HG03196 (cell line): ENCODE measurements at regions not wholly inside any gene's neighbourhood (a gene's known extent, or its start where the extent isn't known, plus 50 kb on each side); places are given as distances from the start of the nearest gene placed in this dataset.
A peak's percentile ranks its signal among the peaks of the same experiment; 100 is the strongest.
"Not testable (repeated sequence)": the region's sequence is repeated elsewhere in the genome, so short reads cannot be mapped to it uniquely, and the experiment has no call there.

Experiments
- ATAC-seq: cut with Tn5 transposase; IDR thresholded peaks from one replicate; pipeline ENCODE4 v1.9.1; 2021; ENCODE audit not compliant: unreplicated experiment

DNA sequence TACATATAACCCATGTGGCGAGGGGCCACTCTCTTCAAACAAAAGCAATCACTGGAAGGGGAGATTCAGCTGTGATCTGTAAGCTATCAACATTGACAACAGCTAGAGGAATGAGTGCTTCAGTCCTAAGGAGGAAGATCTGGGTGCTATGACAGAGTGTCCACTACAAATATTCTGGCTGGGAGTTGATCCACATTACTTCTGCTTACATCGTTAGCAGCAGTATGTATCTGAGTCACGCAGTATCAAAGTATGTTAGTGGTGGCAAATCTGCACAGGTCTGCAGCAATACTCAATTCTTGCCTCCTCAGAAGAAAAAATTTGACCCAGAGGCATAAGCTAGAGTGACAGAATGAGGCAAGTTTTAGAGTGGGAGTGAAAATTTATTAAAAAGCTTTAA is 267.0 kb downstream of the PTH2R start:
- ATAC-seq = no peak

DNA sequence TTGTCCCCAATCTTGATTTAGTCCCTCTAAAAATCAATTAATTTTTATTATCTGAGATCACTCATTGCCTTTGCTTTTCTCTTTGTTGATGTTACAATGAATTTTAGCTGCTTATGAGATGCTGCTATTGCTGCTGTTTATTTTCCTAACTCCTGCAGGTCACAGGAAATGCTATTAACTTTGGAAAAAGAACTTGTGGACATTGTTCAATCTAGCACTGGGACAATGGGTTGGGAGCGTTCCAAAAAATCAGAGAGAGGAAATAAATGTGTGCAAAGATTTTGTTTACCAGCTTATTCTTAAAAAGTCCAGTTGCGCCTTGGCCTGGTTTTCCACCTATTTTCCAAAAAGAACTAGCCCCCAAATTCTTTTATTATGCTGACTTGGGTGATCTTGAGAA is 268.3 kb downstream of the PTH2R start:
- ATAC-seq = no peak

DNA sequence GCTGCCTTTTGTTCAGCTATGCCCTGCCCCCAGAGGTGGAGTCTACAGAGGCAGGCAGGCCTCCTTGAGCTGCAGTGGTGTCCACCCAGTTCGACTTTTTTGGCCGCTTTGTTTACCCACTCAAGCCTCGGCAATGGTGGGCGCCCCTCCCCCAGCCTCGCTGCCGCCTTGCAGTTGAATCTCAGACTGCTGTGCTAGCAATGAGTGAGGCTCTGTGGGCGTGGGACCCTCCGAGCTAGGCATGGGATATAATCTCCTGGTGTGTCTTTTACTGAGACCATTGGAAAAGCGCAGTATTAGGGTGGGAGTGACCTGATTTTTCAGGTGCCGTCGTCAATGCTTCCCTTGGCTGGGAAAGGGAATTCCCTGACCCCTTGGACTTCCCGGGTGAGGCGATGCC is 279.3 kb downstream of the PTH2R start:
- ATAC-seq = not testable (repeated sequence)

DNA sequence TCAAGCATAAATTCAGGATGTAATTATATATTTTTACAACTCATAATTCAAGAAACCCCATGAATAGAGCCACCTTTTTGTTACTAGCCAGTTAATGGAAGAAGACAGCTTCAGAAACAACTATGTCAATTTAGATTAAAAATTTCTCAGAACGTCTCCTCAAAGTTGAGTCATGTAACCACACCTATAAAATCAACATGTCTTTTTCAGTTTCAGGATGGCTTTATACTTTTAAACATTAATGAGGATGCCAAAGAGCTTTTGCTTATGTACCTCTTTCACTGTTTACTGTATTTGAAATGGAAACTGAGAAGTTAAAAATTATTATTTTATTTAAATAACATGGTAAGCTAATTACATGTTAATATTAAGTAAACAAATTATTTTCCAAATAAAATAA is 280.1 kb downstream of the PTH2R start:
- ATAC-seq = peak; percentile 91

DNA sequence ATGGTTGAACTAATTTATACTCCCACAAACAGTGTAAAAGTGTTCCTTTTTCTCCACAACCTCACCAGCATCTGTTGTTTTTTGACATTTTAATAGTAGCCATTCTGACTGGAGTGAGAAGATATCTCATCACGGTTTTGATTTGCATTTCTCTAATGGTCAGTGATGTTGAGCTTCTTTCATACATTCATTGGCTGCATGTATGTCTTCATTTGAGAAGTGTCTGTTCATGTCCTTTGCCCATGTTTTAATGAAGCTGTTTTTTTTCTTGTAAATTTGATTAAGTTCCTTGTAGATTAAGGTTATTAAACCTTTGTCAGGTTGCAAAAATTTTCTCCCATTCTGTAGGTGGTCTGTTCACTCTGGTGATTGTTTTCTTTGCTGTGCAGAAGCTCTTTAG is 281.1 kb downstream of the PTH2R start:
- ATAC-seq = not testable (repeated sequence)

DNA sequence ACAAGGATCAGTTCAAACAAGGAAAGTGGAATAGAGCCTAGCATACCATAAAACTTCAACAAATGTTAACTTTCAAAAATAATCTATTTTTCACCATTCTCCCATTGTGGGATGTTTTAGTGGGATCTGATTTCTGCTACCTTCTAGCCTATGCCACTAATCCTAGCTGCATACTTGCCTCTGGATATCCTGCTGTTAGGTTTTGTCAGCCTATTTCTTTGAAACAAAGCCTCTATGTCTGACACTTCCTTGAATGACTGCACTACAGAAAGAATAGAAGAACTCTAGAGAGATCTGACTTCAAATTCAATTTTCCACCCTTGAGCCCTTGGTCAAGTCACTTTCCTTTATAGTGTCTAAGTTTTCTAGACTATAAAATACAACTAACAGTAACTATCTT is 291.5 kb downstream of the PTH2R start:
- no peak for ATAC-seq

DNA sequence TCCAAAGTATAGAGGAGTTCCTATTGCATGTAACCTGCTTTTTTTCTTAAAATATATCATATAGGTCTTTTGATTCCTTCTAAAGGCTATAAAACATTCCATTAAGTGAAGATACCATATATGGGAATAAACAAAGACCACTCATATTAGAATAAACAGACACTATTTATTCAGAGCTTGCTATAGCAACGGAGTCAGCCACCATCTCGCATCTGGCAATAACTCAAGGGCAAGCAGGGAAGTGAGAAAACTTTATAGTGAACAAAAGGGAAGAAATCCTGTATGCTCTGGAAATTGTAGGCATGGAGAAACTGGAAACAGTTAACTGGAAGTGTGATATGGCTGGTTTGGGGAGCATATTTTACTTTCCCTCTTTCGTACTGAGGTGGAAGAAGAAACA is 301.9 kb downstream of the PTH2R start:
- ATAC-seq = no peak

DNA sequence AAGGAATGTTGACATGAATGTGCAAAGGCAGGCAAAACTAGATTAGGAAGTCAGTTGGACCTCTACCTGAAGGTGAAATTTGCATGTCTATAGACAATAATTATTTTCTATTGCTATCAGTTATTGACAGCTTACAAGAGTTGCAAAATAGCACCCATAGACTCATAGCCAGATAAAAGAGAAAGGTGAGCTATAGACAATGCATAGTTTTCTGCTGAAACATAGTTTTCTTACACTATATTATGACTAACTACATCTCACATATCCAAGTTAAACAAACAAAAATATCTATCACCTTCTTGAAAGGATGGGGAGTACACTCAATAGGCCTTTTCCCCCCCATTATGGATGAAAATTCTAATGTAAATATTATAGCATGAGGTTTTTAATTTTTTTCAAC is 305.0 kb downstream of the PTH2R start:
- ATAC-seq = no peak

DNA sequence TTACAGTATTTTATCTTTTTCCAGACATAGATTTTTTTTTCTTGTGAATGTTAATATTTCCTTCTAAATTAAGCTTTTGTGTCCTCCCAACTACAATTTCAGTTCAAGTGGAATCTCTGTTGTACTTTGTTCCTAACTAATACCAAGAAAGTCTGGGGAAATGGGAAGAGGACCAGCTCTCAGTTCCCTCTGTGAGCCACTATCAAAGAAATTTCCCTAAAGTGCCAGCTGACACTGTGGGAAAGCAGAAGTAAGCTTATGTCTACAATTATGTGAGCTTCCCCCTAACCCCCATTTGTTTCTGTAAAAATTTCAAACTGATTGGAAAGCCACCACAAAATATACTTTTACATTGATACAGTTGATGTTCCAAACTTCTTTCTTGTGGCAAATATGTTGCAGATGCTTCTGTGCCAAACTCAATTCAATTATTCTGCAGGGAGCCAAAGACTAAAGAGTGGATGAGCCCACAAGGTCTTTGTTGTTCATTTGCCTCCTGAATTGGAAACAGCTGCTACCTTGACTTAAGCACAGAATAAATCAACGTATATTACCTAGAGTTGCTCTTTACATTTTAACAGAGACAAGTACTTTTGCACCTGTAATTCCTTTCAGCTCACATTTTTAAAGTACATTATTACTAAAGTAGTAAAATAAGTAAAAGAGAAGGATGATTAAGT is 306.6 kb downstream of the PTH2R start:
- ATAC-seq = no peak

DNA sequence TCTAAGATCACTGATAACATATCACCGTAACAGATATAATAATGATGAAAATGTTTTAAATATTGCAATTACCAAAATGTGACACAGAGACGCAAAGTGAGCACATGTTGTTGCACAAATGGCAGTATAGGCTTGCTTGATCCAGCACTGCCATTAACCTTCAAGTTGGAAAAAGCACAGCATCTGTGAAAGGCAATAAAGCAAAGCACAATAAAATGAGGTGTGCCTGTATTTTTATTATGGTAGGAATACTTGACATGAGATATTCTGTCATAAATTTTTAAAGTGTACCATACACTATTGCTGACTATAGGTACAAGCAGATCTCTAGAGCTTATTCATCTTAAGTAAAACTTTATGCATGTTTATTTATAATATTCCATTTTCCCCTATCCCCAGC is 312.2 kb downstream of the PTH2R start:
- no peak for ATAC-seq

DNA sequence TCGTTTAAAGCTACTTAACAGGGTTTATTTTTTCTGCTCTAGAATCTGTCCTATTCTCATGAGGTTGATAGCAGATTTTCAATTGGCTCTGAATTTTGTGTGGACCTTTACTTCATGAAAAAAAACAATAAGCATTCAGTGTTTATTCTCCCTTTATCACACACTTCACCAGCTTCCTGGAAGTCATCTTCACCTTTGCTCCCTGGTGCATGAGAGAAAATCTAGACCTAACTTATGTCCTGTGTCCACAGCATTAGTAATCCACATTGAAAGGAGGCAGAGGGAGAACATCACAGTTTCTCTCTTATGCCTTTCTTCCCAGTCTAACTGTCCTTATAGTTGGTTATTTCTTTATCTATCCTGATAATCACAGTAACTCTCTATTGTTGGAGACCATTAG is 316.1 kb downstream of the PTH2R start:
- no peak for ATAC-seq

DNA sequence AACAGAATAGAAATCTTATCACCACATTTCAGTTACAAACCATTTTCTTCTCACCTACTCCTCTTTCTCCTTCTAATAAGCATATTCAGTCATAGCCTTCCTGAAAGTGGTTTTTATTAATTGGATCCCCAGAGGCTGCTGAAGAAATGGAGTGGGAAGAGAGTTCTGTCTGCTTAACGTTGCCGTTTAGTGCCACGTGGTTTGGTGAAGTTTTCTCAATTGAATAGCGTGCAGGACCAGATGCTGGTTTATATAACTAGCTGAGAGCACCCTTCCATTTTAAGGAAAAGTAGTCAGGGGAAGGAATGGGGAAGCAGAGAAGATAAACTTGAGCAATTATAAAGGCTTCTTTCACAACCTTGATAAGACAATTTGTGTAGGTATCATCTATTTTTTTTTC is 318.7 kb downstream of the PTH2R start:
- no peak for ATAC-seq

DNA sequence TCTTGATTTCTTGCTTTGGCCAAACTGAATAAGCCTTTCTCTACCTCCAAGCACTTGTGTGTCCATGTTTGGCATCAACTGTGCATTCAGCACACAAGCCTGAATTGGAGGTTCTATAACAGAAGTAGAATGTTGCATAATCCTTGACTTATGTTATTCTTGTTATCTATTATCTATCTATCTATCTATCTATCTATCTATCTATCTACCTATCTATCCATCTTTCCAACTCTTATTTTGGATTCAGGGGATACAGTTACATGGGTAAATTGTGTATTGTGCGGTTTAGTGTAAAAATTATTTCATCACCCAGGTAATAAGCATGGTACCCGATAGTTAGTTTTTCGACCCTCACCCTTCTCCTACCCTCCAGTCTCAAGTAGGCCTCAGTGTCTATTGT is 319.6 kb downstream of the PTH2R start:
- ATAC-seq = no peak

DNA sequence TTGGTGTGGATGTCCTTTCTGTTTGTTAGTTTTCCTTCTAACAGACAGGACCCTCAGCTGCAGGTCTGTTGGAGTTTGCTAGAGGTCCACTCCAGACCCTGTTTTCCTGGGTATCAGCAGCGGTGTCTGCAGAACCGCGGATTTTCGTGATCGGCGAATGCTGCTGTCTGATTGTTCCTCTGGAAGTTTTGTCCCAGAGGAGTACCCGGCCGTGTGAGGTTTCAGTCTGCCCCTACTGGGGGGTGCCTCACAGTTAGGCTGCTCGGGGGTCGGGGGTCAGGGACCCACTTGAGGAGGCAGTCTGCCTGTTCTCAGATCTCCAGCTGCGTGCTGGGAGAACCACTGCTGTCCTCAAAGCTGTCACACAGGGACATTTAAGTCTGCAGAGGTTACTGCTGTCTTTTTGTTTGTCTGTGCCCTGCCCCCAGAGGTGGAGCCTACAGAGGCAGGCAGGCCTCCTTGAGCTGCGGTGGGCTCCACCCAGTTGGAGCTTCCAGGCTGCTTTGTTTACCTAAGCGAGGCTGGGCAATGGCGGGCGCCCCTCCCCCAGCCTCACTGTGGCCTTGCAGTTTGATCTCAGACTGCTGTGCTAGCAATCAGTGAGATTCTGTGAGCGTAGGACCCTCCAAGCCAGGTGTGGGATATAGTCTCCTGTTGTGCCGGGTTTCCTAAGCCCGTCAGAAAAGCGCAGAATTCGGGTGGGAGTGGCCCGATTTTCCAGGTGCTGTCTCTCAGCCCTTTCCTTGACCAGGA is 345.2 kb downstream of the PTH2R start:
- not testable (repeated sequence) for ATAC-seq

DNA sequence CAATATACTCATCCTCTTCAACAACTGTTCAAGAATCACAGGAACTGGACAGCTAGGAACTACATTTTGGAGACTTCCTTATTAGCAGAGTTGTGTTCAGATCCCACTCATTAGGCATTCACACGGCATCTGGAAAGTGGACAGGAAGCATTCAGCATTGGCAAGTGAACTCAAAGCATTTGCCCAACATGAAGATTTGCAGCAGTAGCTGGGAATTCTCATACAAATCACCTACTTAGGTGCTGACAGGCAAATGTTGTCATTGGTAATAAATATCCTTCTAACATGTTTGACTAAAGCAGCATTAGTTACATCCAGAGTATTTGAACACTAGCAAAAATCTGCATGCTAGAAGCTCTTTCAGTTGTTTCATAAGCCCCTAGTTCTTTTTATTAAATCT is 350.8 kb downstream of the PTH2R start:
- no peak for ATAC-seq

DNA sequence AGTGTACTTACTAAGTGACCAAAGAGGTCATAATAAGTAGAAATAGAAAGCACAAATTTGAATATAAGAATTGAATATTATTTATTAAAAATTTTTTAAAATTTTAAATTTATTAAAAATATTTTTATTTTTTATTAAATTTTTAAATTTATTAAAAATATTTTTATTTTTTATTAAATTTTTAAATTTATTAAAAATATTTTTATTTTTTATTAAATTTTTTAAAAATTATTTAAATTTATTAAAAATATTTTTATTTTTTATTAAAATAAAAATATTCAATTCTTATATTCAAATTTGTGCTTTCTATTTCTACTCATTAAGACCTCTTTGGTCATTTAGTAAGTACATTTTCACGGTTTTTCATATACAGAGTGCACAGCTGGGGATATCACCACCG is 366.5 kb downstream of the PTH2R start:
- not testable (repeated sequence) for ATAC-seq

DNA sequence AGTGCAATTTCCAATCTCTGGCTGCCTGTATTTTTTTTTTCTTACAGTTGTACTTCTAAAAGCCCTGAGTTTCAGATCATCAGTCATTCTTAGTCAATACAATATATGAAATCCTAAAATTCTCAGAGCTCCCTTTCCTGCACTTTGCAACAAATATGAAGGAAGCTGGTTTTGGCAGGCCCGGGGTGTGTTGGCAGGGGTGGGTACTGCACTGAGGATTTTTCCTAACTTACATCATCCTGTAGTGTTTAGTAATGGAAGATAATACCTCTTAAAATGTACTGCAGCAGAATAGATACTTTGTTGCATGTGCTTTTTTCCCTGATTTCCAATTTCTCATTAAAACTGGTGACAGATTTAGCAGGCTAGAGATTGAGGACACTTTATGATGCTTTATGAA is 374.6 kb downstream of the PTH2R start:
- ATAC-seq = no peak

DNA sequence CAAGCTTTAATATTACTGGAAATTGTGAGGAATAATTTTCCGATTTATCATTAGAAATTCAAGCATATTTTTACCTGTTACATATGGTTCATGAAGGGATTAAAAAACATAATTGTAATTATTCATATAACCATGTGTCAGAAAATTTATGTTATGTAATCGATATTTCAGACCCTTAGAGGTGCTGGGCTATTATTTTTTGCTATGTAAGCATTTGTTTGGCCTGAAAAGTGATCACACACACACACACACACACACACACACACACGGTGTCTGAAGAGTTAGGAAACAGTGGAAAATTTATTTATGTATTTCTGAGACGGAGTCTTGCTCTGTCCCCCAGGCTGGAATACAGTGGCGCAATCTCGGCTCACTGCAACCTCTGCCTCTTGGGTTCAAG is 375.5 kb downstream of the PTH2R start:
- no peak for ATAC-seq

DNA sequence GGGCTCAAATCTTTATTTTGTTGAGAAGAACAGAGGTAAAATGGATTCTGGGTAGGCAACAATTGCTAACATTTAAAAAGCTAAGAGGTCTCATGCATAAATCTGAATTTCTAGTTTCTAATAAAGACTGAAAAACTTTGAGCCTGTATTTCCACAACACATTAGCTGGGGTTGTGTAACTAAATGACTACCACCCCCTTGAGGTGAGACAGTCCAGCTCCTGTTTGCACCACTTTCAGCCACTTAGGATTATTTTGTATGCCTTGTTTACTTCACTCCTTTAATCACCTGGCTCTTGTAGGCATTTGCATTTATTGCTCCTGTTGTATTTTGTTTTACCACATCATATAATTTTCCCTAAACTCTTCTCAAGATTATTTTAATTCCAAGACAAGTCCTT is 376.6 kb downstream of the PTH2R start:
- ATAC-seq = no peak

DNA sequence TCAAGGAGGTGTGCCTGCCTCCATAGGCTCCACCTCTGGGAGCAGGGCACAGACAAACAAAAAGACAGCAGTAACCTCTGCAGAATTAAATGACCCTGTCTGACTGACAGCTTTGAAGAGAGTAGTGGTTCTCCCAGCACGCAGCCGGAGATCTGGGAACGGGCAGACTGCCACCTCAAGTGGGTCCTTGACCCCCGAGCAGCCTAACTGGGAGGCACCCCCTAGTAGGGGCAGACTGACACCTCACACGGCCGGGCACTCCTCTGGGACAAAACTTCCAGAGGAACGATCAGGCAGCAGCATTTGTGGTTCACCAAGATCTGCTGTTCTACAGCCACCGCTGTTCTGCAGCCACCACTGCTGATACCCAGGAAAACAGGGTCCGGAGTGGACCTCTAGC is 378.2 kb downstream of the PTH2R start:
- ATAC-seq = not testable (repeated sequence)

DNA sequence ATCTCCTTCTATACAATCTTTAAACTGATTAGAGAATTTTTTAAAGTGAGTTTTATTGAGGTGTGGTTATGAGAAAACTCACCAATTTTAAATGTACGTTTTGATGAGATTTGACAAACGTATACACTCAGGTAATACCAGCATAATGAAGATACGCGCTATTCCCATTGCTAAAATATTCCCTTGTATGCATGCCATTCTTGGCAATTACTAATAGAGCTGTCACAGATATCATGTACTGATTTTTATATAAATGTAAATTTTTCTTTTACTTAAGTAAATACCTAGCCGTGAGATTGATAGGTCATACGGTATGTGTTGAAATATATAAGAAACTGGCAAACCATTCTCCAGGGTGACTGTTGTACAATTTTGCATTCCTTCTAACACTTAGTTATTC is 384.7 kb downstream of the PTH2R start:
- ATAC-seq = no peak

DNA sequence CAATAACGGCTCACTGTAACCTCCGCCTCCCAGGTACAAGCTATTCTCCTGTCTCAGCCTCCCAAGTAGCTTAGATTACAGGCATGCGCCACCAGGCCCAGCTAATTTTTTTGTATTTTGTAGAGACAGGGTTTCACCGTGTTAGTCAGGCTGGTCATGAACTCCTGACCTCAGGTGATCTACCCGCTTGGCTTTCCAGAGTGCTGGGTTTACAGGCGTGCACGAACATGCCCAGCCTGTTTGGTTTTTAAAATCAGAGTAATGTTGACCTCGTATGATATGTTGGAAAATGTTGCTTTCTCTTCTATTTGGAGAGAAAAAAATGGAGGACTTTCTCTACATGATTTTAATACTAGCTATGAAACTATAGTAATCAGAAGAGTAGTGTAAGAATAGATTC is 386.2 kb downstream of the PTH2R start:
- ATAC-seq = no peak

DNA sequence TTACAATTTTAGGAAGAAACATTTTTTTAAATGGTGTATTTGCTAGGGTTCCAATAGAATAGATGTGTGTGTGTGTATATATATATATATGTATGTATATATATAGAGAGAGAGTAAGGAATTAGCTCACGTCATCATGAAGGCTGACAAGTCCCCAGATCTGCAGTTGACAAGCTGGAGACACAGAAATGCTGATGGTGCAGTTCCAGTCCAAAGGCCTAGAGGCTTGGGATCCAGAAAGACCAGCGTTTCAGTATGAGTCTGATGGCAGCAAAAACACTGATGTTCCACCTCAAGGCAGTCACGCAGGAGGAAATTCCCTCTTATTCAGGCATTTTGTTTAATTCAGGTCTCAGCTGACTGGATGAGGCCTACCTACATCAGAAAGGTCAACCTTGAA is 386.8 kb downstream of the PTH2R start:
- no peak for ATAC-seq
